BLaER1 (cell line): ENCODE measurements at regions not wholly inside any gene's neighbourhood (a gene's known extent, or its start where the extent isn't known, plus 50 kb on each side); places are given as distances from the start of the nearest gene placed in this dataset.

ENCODE experiments used
- H3K27ac ChIP-seq: shearing (Covaris generic); formaldehyde crosslinking; 2 replicates; pipeline ENCODE4 v1.8.1; 2022
- H3K27me3 ChIP-seq: shearing (Covaris generic); formaldehyde crosslinking; 2 replicates; pipeline ENCODE4 v1.8.1; 2022
- H3K36me3 ChIP-seq: shearing (Covaris generic); formaldehyde crosslinking; 2 replicates; pipeline ENCODE4 v1.8.1; 2022
- H3K4me1 ChIP-seq: shearing (Covaris generic); formaldehyde crosslinking; 2 replicates; pipeline ENCODE4 v1.8.1; 2022
- H3K4me2 ChIP-seq: shearing (Covaris generic); formaldehyde crosslinking; 2 replicates; pipeline ENCODE4 v1.8.1; 2022
- H3K4me3 ChIP-seq: shearing (Covaris generic); formaldehyde crosslinking; 2 replicates; pipeline ENCODE4 v1.8.1; 2022
- H3K9ac ChIP-seq: shearing (Covaris generic); formaldehyde crosslinking; 2 replicates; pipeline ENCODE4 v1.8.1; 2022
- H3K9me3 ChIP-seq: shearing (Covaris generic); formaldehyde crosslinking; 2 replicates; pipeline ENCODE4 v1.8.1; 2022
- H4K20me1 ChIP-seq: shearing (Covaris generic); formaldehyde crosslinking; 2 replicates; pipeline ENCODE4 v1.8.1; 2022
- Cebpa-rat ChIP-seq: shearing (Covaris generic); IDR thresholded peaks from 2 replicates; pipeline ENCODE4 v1.8.1; 2022

DNA sequence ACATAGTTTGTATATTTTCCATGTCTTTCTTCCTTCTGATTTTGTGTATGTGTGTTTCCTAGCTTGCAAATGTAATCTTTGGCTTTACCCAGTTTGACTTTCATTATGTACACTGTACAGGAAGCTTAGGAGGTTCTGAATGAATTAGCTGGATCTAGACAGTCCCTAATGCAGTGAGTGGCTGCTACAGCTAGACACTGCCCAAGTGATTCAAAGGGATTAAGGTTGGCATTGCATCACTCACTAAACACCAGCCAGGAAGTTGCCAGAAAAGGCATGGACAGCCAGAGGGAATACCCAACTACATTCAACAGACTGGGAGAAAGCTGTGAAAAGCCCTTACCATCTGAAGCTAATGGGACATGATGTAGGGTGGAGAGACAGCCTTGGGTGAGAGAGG lies 316.0 kb upstream of the MEX3C start:
- H3K36me3 ChIP-seq, result no peaks in the 10 kb centered on the region
- peaks cover 6% of the 10 kb centered on the region for H3K9me3 ChIP-seq
- H3K9ac ChIP-seq, result no peak overlapping the region
- no peaks in the 10 kb centered on the region for H4K20me1 ChIP-seq
- no peaks in the 10 kb centered on the region for H3K27me3 ChIP-seq
- no peaks in the 10 kb centered on the region for H3K4me1 ChIP-seq
- TF ChIP-seq Cebpa-rat, result no peak
- no peak overlapping the region for H3K4me2 ChIP-seq
- no peak overlapping the region for H3K27ac ChIP-seq
- H3K4me3 ChIP-seq, result no peak overlapping the region

DNA sequence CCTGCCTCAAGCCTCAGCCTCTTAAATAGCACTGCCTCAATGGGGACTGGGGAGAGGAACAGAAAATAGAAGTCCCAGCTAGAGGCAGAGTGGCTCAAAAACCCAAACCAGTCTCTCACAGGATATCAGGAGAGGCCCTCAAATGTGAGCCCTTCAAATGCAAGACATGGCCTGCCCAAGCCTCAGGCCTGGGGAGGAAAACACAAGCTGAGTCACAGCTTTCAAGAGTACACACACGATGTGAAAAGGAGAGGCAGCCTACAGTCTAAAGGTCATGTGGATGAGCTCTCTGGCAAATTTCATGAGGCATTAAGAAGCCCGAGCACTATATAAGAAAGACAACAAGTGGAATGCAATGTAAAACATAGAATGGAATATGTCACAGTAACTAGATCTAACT lies 316.6 kb upstream of the MEX3C start:
- Histone ChIP-seq H3K9me3 (no peaks in the 10 kb centered on the region; the same call in 1 of the 2 replicates), H3K4me3 (no peak overlapping the region), H3K27ac (no peak overlapping the region), H3K9ac (no peak overlapping the region), H3K4me1 (no peaks in the 10 kb centered on the region), H3K36me3 (no peaks in the 10 kb centered on the region), H4K20me1 (no peaks in the 10 kb centered on the region), H3K27me3 (no peaks in the 10 kb centered on the region), H3K4me2 (no peak overlapping the region)
- no peak for TF ChIP-seq Cebpa-rat

DNA sequence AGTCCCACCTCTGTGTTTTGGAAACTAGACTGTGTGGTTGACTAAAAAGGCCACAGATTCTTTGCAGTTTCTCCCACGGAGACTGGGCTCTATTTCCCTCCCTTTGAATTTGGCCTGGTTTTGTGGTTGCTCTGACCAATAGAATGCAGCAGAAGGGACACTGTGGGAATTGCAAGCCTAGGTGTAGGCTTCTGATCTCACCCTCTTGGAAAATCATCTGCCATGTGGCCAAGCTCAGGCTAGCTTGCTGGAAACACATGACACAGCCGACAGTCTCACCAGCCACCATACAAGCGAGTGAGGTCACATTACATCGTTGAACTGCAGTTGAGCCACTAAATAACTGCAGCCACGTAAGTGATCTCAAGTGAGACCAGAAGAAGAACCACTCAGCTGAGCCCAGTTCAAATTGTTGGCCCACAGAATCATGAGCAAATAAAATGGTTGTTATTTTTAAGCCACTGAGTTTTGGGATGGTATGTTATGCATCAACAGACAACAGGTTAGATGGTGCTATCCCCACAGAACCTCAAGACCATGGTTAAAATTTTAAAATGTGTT lies 319.1 kb upstream of the MEX3C start:
- H3K4me1 ChIP-seq, result no peaks in the 10 kb centered on the region
- no peaks in the 10 kb centered on the region for H4K20me1 ChIP-seq
- no peak overlapping the region for H3K9ac ChIP-seq
- H3K27me3 ChIP-seq, result no peaks in the 10 kb centered on the region
- no peak for TF ChIP-seq Cebpa-rat
- H3K36me3 ChIP-seq, result no peaks in the 10 kb centered on the region
- no peaks in the 10 kb centered on the region for H3K9me3 ChIP-seq
- no peak overlapping the region for H3K4me2 ChIP-seq
- H3K4me3 ChIP-seq, result no peak overlapping the region
- H3K27ac ChIP-seq, result no peak overlapping the region

DNA sequence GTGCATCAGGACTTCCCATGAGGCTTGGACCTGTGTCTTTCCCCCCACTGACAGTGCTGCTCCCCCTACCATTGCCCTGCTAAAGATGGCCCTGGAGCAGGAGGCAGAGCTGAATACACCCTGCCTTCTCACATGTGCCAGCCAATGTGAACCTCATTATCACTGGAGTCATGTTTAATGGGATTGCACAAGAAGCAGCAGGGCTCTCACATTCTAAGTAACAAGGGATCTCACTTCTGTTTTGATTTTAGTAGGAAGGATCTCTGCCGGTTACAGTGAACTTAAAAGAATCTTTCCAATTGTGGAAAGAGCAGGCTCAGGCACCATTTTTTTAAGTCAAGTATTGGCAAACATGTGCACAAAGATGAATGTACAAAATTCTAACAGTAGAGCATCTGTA lies 322.1 kb upstream of the MEX3C start:
- no peaks in the 10 kb centered on the region for H3K9me3 ChIP-seq
- no peak overlapping the region for H3K4me2 ChIP-seq
- no peaks in the 10 kb centered on the region for H3K27me3 ChIP-seq
- no peak overlapping the region for H3K27ac ChIP-seq
- H3K4me1 ChIP-seq, result no peaks in the 10 kb centered on the region
- H3K4me3 ChIP-seq, result no peak overlapping the region
- H4K20me1 ChIP-seq, result no peaks in the 10 kb centered on the region
- no peak for TF ChIP-seq Cebpa-rat
- H3K9ac ChIP-seq, result no peak overlapping the region
- no peaks in the 10 kb centered on the region for H3K36me3 ChIP-seq

DNA sequence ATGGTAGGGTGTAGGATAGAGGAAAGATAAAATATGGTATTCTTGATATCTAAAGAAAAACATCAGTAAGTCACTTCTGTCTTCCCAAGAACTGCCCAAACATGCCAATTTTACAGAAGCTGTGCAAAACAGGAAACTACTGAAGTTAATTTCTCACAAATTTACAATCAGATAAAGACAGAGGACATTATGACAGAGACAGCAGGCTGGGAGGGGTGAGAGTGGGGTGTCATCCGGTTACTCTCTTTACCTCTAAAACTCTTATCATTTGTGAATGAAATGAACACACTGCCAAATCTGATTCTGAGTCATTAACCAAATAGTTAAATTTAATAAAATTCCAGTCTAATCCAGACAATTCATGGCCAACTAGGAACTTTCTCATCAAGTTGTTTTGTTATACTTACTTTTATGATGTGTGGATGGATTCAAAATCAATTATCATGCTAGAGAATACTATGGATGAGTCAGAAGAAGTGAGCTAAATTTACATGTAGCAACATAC lies 323.2 kb upstream of the MEX3C start:
- H3K4me3 ChIP-seq, result no peak overlapping the region
- H3K4me1 ChIP-seq, result no peaks in the 10 kb centered on the region
- no peaks in the 10 kb centered on the region for H3K36me3 ChIP-seq

DNA sequence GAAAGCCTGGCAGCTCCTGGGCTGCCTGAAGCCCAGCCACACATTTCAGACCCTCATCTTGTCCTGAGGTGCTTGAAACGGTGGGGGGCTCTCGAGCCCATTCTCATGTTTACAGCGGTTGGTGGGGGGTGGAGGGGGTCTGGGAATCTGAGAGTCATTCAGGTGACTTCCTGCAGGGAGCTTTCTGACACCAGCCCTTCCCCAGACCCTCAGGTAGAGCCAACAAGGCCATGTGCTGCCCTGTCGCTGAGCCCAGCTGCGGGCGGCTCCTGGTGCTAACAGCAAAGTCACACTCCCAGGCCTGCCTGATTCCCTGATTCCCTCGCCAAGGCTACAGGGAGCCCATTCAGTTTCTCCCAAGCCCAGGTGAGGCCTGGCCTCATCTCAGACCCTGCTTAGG lies 324.9 kb upstream of the MEX3C start:
- Histone ChIP-seq H3K27ac (no peak overlapping the region), H3K27me3 (no peaks in the 10 kb centered on the region), H3K4me1 (no peaks in the 10 kb centered on the region), H3K36me3 (no peaks in the 10 kb centered on the region), H3K4me3 (no peak overlapping the region), H4K20me1 (no peaks in the 10 kb centered on the region), H3K9ac (no peak overlapping the region), H3K9me3 (no peaks in the 10 kb centered on the region), H3K4me2 (no peak overlapping the region)
- TF ChIP-seq Cebpa-rat, result no peak

More for the DNA sequence above, 323.2 kb upstream of the MEX3C start:
- no peak for TF ChIP-seq Cebpa-rat
- Histone ChIP-seq H3K27ac (no peak overlapping the region), H3K9ac (no peak overlapping the region), H4K20me1 (no peaks in the 10 kb centered on the region), H3K4me2 (no peak overlapping the region), H3K9me3 (no peaks in the 10 kb centered on the region), H3K27me3 (no peaks in the 10 kb centered on the region)

DNA sequence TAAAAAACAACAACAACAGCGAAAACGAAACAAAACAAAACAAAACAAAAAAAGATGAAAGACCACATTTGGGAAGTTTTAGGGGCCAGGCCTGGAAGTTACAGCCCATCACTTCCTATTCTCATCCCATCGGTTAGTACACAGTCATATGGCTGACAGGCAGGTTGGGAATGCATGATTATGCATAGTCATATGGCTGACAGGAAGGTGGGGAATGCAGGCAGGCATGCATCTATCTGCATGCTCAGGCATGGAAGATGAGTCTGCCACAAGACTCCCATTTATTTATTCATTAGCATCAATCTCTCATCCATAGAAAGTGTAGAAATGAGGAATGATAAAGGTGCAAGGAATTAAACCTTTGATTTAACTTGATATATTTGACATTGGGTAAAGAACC lies 325.3 kb upstream of the MEX3C start:
- H3K9ac ChIP-seq, result no peak overlapping the region
- H3K27ac ChIP-seq, result no peak overlapping the region
- no peaks in the 10 kb centered on the region for H4K20me1 ChIP-seq
- no peaks in the 10 kb centered on the region for H3K36me3 ChIP-seq
- H3K4me3 ChIP-seq, result no peak overlapping the region
- no peaks in the 10 kb centered on the region for H3K4me1 ChIP-seq
- H3K27me3 ChIP-seq, result no peaks in the 10 kb centered on the region
- H3K9me3 ChIP-seq, result no peaks in the 10 kb centered on the region
- H3K4me2 ChIP-seq, result no peak overlapping the region
- TF ChIP-seq Cebpa-rat, result no peak

DNA sequence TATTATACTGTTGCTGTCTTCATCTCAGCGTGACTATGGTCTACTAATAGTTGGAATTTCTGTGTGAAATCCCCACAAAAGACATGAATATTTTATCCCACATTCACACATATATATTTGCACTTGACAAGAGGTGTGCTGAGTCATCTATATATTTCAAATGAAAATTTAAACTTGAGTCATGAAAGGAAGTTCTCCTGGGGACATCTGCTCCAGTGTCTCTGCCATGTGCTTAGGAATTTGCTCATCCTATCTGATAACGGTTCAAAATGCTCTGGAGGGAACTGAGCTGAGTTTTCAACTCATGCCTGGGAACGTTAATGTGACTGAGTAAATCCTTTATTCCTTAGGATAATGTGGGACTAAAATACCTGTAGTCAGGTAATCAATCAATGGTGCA lies 326.2 kb upstream of the MEX3C start:
- no peak for TF ChIP-seq Cebpa-rat
- no peaks in the 10 kb centered on the region for H3K36me3 ChIP-seq
- H3K4me3 ChIP-seq, result no peak overlapping the region
- H4K20me1 ChIP-seq, result no peaks in the 10 kb centered on the region
- H3K4me2 ChIP-seq, result no peak overlapping the region
- no peak overlapping the region for H3K9ac ChIP-seq
- H3K9me3 ChIP-seq, result no peaks in the 10 kb centered on the region
- no peaks in the 10 kb centered on the region for H3K27me3 ChIP-seq
- H3K27ac ChIP-seq, result no peak overlapping the region
- no peaks in the 10 kb centered on the region for H3K4me1 ChIP-seq

DNA sequence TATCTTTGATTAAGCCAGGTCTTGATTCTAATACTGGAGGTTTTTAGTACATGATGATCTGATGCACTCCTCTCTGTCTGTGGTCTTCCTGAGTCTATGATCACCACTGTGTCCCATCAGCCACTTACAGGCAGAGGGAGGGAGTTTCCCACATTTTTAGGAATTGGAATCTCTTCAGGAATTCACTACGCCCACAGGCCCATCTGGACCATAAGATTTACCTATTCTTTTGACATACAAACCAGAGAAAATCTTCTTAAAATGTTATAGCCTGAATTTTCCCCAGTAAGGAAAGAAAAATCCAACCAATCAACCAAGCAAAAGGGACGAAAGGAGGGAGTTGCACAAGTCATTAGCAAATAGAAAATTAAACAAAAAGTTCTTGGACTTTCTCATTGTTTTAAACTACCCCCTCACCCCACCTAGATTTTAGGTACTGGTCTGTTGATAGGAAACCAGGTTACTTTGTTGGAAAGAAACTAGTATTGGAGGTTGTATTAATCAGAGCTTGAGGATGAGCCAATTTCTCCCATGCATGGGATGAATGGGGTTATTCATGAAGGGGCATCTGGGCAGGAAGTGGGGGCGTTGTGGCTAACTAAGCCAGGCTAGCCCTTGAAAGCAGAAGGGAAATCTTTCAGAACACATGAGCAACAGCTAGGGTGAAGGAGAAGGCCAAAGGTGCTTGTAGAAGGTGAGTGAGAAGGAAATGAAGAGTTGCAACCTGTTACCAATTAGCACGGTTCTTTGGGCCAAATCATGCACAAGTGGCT lies 328.2 kb upstream of the MEX3C start:
- no peaks in the 10 kb centered on the region for H4K20me1 ChIP-seq
- no peaks in the 10 kb centered on the region for H3K4me1 ChIP-seq
- no peak for TF ChIP-seq Cebpa-rat
- H3K27me3 ChIP-seq, result no peaks in the 10 kb centered on the region
- no peak overlapping the region for H3K9ac ChIP-seq
- no peak overlapping the region for H3K4me3 ChIP-seq
- no peaks in the 10 kb centered on the region for H3K9me3 ChIP-seq
- no peak overlapping the region for H3K4me2 ChIP-seq
- no peak overlapping the region for H3K27ac ChIP-seq
- no peaks in the 10 kb centered on the region for H3K36me3 ChIP-seq

DNA sequence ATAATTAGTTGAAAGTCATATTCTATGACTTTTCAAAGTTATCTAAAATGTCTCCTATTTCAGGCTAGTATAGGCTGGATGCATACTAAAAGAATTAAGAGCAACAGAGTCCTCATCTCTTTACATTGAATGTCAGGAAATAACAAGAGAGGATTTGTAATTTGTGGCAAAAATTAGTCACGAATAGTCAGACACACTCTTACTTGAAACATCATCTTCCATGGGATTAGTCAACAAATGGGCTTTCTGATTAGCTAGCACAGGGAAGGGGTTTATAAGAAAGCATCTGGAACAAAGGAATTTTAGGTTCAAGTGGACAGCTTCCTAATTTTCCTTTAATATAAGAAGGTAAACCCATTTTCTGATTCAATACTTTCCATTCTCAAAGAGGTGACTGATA lies 330.3 kb upstream of the MEX3C start:
- H3K9ac ChIP-seq, result no peak overlapping the region
- no peaks in the 10 kb centered on the region for H3K27me3 ChIP-seq
- no peak overlapping the region for H3K4me2 ChIP-seq
- TF ChIP-seq Cebpa-rat, result no peak
- no peaks in the 10 kb centered on the region for H3K4me1 ChIP-seq
- H3K4me3 ChIP-seq, result no peak overlapping the region
- no peaks in the 10 kb centered on the region for H3K9me3 ChIP-seq
- H3K36me3 ChIP-seq, result no peaks in the 10 kb centered on the region
- no peaks in the 10 kb centered on the region for H4K20me1 ChIP-seq
- H3K27ac ChIP-seq, result no peak overlapping the region
